ENCODE measurements at regions not wholly inside any gene's neighbourhood (a gene's known extent, or its start where the extent isn't known, plus 50 kb on each side); places are given as distances from the start of the nearest gene placed in this dataset.

GRCh38 chr16:55039931-55040330 lies 109.3 kb downstream of the IRX5 start:
- Histone ChIP-seq H2BK120ac (ENCODE audit: low read depth, low read length) (no peak overlapping the region), H4K91ac (ENCODE audit: low read depth, low read length, poor library complexity) (no peak overlapping the region)
- no peak for DNase-seq (ENCODE audit: low spot score)

DNA sequence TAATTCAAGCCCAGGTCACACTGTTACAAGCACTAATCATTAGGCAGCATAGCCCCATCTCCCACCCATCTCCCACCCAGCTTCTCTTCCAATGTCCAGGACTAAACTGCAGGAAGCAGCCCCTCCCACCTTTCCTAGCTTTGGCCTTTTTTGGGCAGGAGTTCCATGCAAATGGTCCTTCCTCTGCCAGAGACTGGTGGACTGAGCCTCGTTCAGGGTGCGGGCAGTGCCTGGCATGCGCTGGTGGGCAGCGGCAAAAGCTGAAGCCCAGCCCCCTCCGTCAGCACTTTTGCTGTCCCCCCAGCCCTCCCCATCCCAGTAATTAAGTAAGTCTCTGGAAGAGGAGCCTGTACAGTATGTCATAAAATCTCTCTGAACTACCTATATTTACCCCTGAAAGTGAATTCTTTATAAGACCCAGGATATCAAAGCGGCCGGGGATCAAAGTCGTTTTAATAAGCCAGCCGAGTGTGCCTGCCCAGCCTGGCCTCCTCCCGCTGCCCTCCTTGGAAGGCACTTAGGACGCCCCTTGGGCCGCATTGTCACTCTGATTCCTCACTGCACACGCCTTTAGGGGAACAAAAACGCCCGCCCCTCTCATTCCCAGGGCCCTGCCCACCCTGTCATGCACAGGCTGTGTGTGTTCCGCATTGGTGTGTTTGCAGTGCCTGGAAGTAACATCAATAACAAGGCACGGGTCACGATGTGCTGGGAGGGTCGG lies 109.9 kb downstream of the IRX5 start:
- no CpG with 5 or more reads among the region's 19 CpGs for WGBS, 2 donors (ENCODE audit: extremely low coverage in 2 of 2, insufficient read length in 2 of 2, insufficient replicate concordance in 1 of 2)

More at GRCh38 chr16:55039931-55040330, 109.3 kb downstream of the IRX5 start:
- H3K4ac ChIP-seq (ENCODE audit: low read length): no peak overlapping the region
- H3K4me3 ChIP-seq (ENCODE audit: low read length in 2 of 2): no peak overlapping the region
- no CpG with 5 or more reads among the region's 8 CpGs for WGBS, 2 donors (ENCODE audit: extremely low coverage in 2 of 2, insufficient read length in 2 of 2, insufficient replicate concordance in 1 of 2)
- H3K9me3 ChIP-seq (replicated peaks in 1 of 2; ENCODE audit: control insufficient read depth in 2 of 2, insufficient read depth in 1 of 2, low read depth in 1 of 2, low read length in 2 of 2): no peaks in the 10 kb centered on the region
- no peak overlapping the region for H3K18ac ChIP-seq (ENCODE audit: low read length)
- H4K8ac ChIP-seq (ENCODE audit: low read depth, low read length): no peak overlapping the region
- H2AFZ ChIP-seq (ENCODE audit: low read length): no peak overlapping the region
- H3K14ac ChIP-seq (ENCODE audit: low read length): no peak overlapping the region
- no peak overlapping the region for H2AK5ac ChIP-seq (ENCODE audit: low read depth, low read length)
- H3K9ac ChIP-seq (ENCODE audit: low read depth, low read length, poor library complexity): no peak overlapping the region
- H3K36me3 ChIP-seq (replicated peaks in 1 of 2; ENCODE audit: control insufficient read depth in 2 of 2, insufficient read depth in 2 of 2, low read length in 2 of 2): no peaks in the 10 kb centered on the region
- no peak overlapping the region for H3K23ac ChIP-seq (ENCODE audit: low read depth, low read length, poor library complexity)
- no peak overlapping the region for H3K27ac ChIP-seq (replicated peaks; ENCODE audit: low read length)
- no peaks in the 10 kb centered on the region for H3K4me1 ChIP-seq (ENCODE audit: control insufficient read depth in 2 of 2, insufficient read depth in 1 of 2, low read depth in 1 of 2, low read length in 2 of 2)
- H3K79me1 ChIP-seq (ENCODE audit: low read depth, low read length): no peaks in the 10 kb centered on the region
- peaks cover 0 to 10% (median 0%) of the 10 kb centered on the region in 3 experiments for H3K27me3 ChIP-seq (ENCODE audit: control insufficient read depth in 3 of 3, insufficient read depth in 3 of 3, low read depth in 1 of 3, low read length in 3 of 3)
- H3K4me2 ChIP-seq (ENCODE audit: insufficient read depth, low read length, poor library complexity, severe bottlenecking): no peak overlapping the region
- H2BK12ac ChIP-seq (ENCODE audit: low read length): no peak overlapping the region
- H2BK15ac ChIP-seq (ENCODE audit: low read length): no peak overlapping the region
- no peak overlapping the region for H2BK5ac ChIP-seq (ENCODE audit: low read length)

DNA sequence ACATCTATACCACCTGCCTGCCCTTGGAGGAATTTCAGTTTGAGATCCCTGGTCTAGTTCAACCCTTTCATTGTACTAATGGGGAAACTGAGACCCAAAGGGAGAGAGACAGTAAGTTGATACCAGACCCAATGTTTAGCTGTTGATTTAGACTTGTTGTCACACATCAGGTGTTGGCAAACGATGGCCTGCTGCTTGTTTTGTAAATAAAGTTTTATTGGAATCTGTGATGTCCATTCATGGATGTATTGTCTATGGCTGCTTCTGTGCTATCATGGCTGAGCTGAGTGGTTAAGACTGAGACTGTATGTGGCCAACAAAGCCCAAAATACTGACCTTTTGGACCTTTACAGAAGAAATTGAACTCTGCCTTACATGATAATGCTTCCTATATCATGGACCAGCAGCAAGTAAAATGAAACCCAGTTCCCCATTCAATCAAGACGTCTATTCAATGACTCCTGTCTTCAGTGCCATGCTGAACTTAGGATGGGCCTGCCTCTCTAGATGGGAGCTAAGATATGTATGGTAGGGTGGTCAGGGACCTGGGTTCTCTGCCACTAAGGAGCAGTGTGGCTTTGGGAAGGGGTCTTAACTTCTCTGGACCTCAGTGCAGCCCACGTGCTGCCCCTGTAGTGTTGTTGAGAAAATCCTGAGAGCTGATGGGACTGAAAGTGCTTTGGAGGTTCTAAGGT lies 111.0 kb downstream of the IRX5 start:
- H3K27me3 ChIP-seq (ENCODE audit: control insufficient read depth in 3 of 3, insufficient read depth in 3 of 3, low read depth in 1 of 3, low read length in 3 of 3): peaks cover 0 to 6% (median 0%) of the 10 kb centered on the region in 3 experiments
- H3K18ac ChIP-seq (ENCODE audit: low read length): no peak overlapping the region
- H3K79me1 ChIP-seq (ENCODE audit: low read depth, low read length): no peaks in the 10 kb centered on the region
- no peak for DNase-seq (ENCODE audit: low spot score)
- no peaks in the 10 kb centered on the region for H3K36me3 ChIP-seq (replicated peaks in 1 of 2; ENCODE audit: control insufficient read depth in 2 of 2, insufficient read depth in 2 of 2, low read length in 2 of 2)
- H3K4me3 ChIP-seq (ENCODE audit: low read length in 2 of 2): no peak overlapping the region
- no peak overlapping the region for H3K14ac ChIP-seq (ENCODE audit: low read length)
- H4K91ac ChIP-seq (ENCODE audit: low read depth, low read length, poor library complexity): no peak overlapping the region
- no peak overlapping the region for H2BK12ac ChIP-seq (ENCODE audit: low read length)
- H3K9ac ChIP-seq (ENCODE audit: low read depth, low read length, poor library complexity): no peak overlapping the region
- H3K4me2 ChIP-seq (ENCODE audit: insufficient read depth, low read length, poor library complexity, severe bottlenecking): no peak overlapping the region
- H2BK15ac ChIP-seq (ENCODE audit: low read length): no peak overlapping the region
- H3K4ac ChIP-seq (ENCODE audit: low read length): no peak overlapping the region
- no peak overlapping the region for H2AK5ac ChIP-seq (ENCODE audit: low read depth, low read length)
- H2AFZ ChIP-seq (ENCODE audit: low read length): no peak overlapping the region
- H4K8ac ChIP-seq (ENCODE audit: low read depth, low read length): no peak overlapping the region
- H2BK120ac ChIP-seq (ENCODE audit: low read depth, low read length): no peak overlapping the region
- no peak overlapping the region for H3K23ac ChIP-seq (ENCODE audit: low read depth, low read length, poor library complexity)
- H3K9me3 ChIP-seq (replicated peaks in 1 of 2; ENCODE audit: control insufficient read depth in 2 of 2, insufficient read depth in 1 of 2, low read depth in 1 of 2, low read length in 2 of 2): no peaks in the 10 kb centered on the region
- H3K27ac ChIP-seq (replicated peaks; ENCODE audit: low read length): no peak overlapping the region
- H2BK5ac ChIP-seq (ENCODE audit: low read length): no peak overlapping the region
- WGBS, 2 donors (ENCODE audit: extremely low coverage in 2 of 2, insufficient read length in 2 of 2, insufficient replicate concordance in 1 of 2): no CpG with 5 or more reads among the region's 3 CpGs
- no peaks in the 10 kb centered on the region for H3K4me1 ChIP-seq (ENCODE audit: control insufficient read depth in 2 of 2, insufficient read depth in 1 of 2, low read depth in 1 of 2, low read length in 2 of 2)

More for the DNA sequence above, 109.9 kb downstream of the IRX5 start:
- Histone ChIP-seq H3K27me3 (ENCODE audit: control insufficient read depth in 3 of 3, insufficient read depth in 3 of 3, low read depth in 1 of 3, low read length in 3 of 3) (peaks cover 0 to 10% (median 0%) of the 10 kb centered on the region in 3 experiments), H3K23ac (ENCODE audit: low read depth, low read length, poor library complexity) (no peak overlapping the region), H3K9ac (ENCODE audit: low read depth, low read length, poor library complexity) (no peak overlapping the region), H2BK12ac (ENCODE audit: low read length) (no peak overlapping the region), H3K4me3 (ENCODE audit: low read length in 2 of 2) (no peak overlapping the region), H3K4me2 (ENCODE audit: insufficient read depth, low read length, poor library complexity, severe bottlenecking) (no peak overlapping the region), H3K18ac (ENCODE audit: low read length) (no peak overlapping the region), H3K27ac (replicated peaks; ENCODE audit: low read length) (no peak overlapping the region), H4K91ac (ENCODE audit: low read depth, low read length, poor library complexity) (no peak overlapping the region), H3K79me1 (ENCODE audit: low read depth, low read length) (no peaks in the 10 kb centered on the region), H3K4me1 (ENCODE audit: control insufficient read depth in 2 of 2, insufficient read depth in 1 of 2, low read depth in 1 of 2, low read length in 2 of 2) (no peaks in the 10 kb centered on the region), H2BK15ac (ENCODE audit: low read length) (no peak overlapping the region), H2AFZ (ENCODE audit: low read length) (no peak overlapping the region), H4K8ac (ENCODE audit: low read depth, low read length) (no peak overlapping the region), H3K14ac (ENCODE audit: low read length) (no peak overlapping the region), H2BK120ac (ENCODE audit: low read depth, low read length) (no peak overlapping the region), H2AK5ac (ENCODE audit: low read depth, low read length) (no peak overlapping the region), H2BK5ac (ENCODE audit: low read length) (no peak overlapping the region), H3K9me3 (replicated peaks in 1 of 2; ENCODE audit: control insufficient read depth in 2 of 2, insufficient read depth in 1 of 2, low read depth in 1 of 2, low read length in 2 of 2) (no peaks in the 10 kb centered on the region), H3K4ac (ENCODE audit: low read length) (no peak overlapping the region), H3K36me3 (replicated peaks in 1 of 2; ENCODE audit: control insufficient read depth in 2 of 2, insufficient read depth in 2 of 2, low read length in 2 of 2) (no peaks in the 10 kb centered on the region)
- no peak for DNase-seq (ENCODE audit: low spot score)
